HG03457 (cell line): ENCODE measurements at regions not wholly inside any gene's neighbourhood (a gene's known extent, or its start where the extent isn't known, plus 50 kb on each side); places are given as distances from the start of the nearest gene placed in this dataset.

Source experiments
- ATAC-seq: cut with Tn5 transposase; IDR thresholded peaks from one replicate; pipeline ENCODE4 v1.9.1; 2021; ENCODE audit warnings: moderate number of reproducible peaks; ENCODE audit not compliant: unreplicated experiment

DNA sequence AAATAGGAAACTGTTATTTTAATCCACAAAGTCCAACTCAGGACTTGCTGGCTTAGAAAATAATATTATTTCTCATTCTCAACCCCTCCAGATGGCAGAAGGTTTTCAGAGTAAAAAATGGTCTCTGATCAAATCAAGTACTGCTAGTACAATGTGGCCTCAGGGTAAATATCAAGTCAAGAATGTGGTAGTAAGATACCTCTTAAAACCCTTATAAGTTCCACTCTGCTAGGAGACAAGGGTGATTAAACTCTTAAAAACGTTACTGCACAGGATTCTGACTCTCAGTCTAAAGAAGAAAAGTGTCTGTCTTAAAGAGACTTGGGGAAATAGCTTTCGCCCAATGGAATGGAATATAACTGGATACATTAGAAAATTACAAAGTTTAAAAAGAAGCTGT is 120.8 kb upstream of the PDE4D start:
- ATAC-seq: no peak

DNA sequence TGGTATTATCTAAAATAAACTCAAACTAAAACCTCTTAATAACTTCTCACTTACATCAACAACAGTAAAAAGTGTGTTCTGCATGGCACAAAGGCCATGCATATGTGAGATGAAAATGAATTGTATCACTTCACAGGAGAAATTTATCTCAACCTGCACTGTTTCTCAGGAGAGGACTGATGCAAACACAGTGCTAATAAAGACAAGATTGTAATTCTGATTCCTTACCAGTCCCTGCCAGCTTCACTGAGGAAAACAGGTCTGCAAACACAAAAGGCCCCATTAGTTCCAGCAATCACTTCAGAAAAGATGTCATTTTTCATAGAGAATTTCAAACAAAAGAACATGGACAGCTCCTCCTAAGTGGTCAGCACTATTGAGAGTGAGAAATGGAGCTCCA is 117.3 kb upstream of the PDE4D start:
- no peak for ATAC-seq

DNA sequence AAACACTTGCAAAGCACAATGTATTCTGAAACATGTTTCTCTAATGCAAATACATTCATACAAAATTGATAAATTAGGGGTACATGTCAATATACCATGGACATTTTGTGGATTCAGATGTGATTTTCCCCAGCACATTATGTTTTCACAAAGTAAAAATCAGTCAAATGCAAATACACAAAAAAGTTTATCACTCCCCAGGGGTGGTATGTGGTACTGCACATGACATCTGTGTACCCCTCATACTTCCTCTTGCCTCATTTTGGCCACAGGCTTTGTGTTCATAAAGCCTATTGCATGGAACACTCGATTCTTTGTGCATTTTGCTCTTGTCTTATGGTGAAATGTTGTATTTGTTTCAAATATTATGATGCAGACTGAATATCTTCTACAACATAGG is 116.8 kb upstream of the PDE4D start:
- no peak for ATAC-seq

DNA sequence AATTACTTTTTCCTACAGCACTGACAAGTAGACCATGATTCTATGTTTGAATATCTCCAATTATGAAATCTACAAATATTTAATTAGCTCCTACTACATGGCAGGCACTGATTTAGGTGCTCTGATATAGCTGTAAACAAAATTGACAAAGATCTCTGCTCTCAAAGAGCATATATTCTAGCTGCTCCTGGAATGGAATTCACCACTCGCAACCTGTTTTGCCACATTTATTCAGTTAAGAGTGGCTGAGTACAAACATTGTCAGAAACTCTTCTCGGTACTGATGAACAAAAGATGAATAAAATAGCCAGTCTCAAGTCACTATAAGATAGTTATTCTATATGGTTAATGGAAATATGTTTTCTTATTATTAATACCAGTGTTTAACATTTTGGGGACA is 114.2 kb upstream of the PDE4D start:
- ATAC-seq: no peak

DNA sequence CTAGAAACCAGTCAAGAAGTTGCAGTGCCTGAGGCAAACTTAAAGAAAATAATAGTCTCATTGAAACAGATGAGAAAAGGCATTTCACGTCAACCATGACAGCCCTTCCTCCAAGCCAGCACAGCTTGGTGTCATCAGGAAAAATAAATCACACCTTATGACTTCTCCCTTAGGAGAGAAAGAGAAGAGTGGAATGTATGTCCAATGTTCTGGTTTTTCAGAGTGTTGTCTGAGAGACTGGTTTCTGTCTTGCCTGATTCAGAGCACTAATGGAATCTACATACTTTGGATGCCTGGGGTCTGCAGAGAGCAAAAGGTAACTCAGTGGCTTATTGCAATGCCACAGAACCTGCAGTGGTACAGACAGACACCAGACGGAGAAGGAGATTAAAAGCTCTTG is 105.5 kb upstream of the PDE4D start:
- no peak for ATAC-seq

DNA sequence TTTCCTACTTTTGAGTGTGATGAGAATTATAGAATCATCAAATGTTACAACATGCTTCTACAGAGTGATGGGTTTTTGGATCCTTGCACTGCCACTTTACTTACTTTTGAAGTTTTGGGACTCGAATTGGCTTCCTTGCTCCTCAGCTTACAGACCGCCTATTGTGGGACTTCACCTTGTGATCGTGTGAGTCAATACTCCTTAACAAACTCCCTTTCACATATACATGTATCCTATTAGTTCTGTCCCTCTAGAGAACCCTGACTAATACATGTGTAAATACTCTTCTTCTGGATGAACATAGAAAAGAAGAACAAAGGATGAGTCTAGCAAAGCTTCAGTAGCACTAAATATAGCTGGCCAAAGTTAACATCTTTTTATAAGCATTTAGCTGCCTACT is 98.7 kb upstream of the PDE4D start:
- no peak for ATAC-seq

- no peak for ATAC-seq
Measured at GRCh38 chr5:59988396-59988795, 94.9 kb upstream of the PDE4D start.

DNA sequence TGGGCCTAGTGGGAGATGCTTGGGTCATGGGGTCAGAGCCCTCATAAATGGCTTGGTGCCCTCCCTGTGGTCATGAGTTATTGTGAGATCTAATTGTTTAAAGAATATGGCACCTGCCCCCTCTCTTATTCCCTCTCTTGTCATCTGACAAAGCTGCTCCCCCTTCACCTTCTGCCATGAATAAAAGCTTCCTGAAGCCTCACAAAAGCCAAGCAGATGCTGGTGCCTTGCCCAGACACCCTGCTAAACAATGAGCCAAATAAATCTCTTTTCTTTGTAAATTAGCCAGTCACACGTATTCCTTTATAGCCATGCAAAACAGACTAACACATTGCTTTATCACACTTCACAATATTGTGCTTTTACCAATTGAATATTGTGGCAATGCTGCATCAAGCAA is 82.8 kb upstream of the PDE4D start:
- ATAC-seq: no peak

GRCh38 chr5:59972043-59972442 is 78.5 kb upstream of the PDE4D start:
- no peak for ATAC-seq

DNA sequence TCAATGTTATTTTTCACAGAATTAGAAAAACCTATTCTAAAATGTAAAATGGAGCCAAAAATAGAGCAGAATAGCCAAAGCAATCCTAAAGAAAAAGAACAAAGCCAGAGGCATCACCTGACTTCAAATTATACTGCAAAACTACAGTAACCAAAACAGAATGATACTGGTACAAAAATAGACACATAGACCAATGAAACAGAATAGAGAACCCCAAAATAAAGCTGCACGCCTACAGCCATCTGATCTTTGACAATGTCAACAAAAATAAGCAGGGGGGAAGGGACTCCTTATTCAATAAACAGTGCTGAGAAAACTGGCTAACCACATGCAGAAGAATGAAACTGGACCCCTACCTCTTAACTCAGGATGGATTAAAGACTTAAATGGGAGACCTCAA is 65.8 kb upstream of the PDE4D start:
- ATAC-seq: no peak

- ATAC-seq: no peak
Measured at GRCh38 chr5:59956130-59956783, 62.7 kb upstream of the PDE4D start.

GRCh38 chr5:59955241-59955640 is 61.7 kb upstream of the PDE4D start:
- no peak for ATAC-seq

GRCh38 chr5:59943452-59944113 is 50.1 kb upstream of the PDE4D start:
- ATAC-seq: no peak
